ENCODE measurements at regions not wholly inside any gene's neighbourhood (a gene's known extent, or its start where the extent isn't known, plus 50 kb on each side); places are given as distances from the start of the nearest gene placed in this dataset.

DNA sequence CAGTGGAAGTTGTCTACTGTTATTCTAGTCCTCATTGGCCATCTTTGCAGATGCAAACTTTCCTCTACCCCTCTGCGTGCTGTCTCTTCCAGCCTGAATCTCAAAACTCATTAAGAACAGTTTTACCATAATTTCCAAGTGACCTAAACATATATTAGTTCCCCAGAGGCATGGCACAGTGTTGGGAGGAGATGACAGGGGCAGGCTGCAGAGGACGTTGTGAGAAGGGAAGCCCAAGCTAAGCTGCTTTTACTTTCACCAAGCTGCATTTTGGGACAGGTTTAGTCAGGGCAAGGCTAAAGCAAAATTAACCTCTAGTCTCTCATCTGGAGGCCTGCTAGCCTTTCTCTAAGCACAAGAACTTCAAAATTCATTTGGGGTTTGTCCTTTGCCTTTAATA, 318.6 kb upstream of the SATB1 start:
- H3K4me1 ChIP-seq: no peaks in the 10 kb centered on the region
- no peaks in the 10 kb centered on the region for H3K27me3 ChIP-seq (ENCODE audit: control insufficient read depth, insufficient read depth, low read length)
- no peak overlapping the region for H3K4me2 ChIP-seq (ENCODE audit: low read length)
- H3K79me2 ChIP-seq: no peaks in the 10 kb centered on the region
- no peak overlapping the region for H3K27ac ChIP-seq
- TF ChIP-seq, protein P1, sequence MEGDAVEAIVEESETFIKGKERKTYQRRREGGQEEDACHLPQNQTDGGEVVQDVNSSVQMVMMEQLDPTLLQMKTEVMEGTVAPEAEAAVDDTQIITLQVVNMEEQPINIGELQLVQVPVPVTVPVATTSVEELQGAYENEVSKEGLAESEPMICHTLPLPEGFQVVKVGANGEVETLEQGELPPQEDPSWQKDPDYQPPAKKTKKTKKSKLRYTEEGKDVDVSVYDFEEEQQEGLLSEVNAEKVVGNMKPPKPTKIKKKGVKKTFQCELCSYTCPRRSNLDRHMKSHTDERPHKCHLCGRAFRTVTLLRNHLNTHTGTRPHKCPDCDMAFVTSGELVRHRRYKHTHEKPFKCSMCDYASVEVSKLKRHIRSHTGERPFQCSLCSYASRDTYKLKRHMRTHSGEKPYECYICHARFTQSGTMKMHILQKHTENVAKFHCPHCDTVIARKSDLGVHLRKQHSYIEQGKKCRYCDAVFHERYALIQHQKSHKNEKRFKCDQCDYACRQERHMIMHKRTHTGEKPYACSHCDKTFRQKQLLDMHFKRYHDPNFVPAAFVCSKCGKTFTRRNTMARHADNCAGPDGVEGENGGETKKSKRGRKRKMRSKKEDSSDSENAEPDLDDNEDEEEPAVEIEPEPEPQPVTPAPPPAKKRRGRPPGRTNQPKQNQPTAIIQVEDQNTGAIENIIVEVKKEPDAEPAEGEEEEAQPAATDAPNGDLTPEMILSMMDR (IDR thresholded peaks at IDR 0.05): no peak
- H3K4me3 ChIP-seq (ENCODE audit: low read depth, low read length): no peak overlapping the region
- no peak overlapping the region for H3K9ac ChIP-seq
- no peak overlapping the region for H2AFZ ChIP-seq
- no peaks in the 10 kb centered on the region for H3K9me3 ChIP-seq (ENCODE audit: control insufficient read depth, low read length)
- H3K36me3 ChIP-seq (ENCODE audit: control insufficient read depth, insufficient read depth, low read length): no peaks in the 10 kb centered on the region

DNA sequence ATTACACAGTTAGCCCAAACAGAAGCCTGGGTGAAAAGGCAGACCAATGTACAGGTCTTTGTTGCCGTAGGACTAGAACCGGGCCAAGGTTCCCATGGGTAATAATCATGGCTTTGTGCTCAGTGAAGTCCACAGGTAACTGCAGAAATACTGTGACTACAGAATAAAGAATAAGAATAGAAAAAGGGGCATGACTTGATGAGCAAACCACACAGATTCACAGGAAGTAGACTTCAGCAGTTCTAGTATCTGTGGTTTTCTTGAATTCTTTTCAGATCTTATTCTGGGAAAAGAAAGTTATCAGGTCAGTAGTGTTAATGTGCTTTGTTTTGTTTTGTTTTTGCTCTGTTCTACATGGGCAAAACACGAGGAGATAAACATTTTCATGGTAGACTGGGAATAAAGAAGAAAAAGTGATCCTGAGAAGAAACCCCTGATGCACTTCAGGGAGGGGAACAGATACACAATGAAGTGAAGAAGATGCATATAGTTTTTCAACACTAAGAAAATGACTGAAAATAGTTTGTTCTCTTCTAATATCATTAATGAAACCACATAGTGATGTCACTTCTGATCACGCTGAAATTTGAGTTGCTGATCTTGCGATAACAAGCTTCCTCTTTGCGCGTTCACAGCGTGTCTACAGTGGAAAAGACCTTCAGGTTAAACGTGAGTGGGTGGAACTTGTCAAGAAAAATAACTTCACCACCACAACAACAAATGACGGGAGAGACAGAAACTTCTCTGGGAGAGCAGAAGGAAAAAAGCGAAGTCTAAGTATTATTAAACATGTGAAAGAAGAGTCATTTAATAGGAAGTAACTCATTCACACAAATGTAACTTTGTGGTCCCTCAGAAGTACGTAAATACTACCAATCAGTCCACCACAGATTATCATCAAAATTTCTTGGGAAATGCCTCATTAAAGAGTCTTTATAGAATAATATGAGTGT, 315.8 kb upstream of the SATB1 start:
- H3K27ac ChIP-seq: no peak overlapping the region
- H3K27me3 ChIP-seq (ENCODE audit: control insufficient read depth, insufficient read depth, low read length): no peaks in the 10 kb centered on the region
- no peaks in the 10 kb centered on the region for H3K36me3 ChIP-seq (ENCODE audit: control insufficient read depth, insufficient read depth, low read length)
- H3K9me3 ChIP-seq (ENCODE audit: control insufficient read depth, low read length): no peaks in the 10 kb centered on the region
- no peak overlapping the region for H3K9ac ChIP-seq
- no peak overlapping the region for H3K4me3 ChIP-seq (ENCODE audit: low read depth, low read length)
- TF ChIP-seq, protein P1 (IDR thresholded peaks at IDR 0.05): no peak
- no peaks in the 10 kb centered on the region for H3K4me1 ChIP-seq
- no peak overlapping the region for H2AFZ ChIP-seq
- no peaks in the 10 kb centered on the region for H3K79me2 ChIP-seq
- peak overlapping the region; percentile 40 for H3K4me2 ChIP-seq (ENCODE audit: low read length)

DNA sequence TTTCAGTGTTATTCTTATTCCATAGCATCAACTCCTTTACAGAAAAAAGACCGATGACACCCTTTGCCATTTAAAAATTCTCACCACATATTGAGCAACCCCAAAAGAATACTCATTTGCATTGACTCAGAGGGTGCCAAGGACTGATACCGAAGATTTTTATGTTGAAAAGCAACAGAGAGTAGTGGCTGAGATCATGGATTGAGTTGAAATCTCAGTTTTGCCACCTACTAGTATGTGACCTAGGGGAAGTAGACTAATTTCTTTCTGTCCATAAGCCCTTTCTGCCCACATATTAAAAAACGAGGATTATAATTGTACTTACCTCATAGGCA, 313.9 kb upstream of the SATB1 start:
- TF ChIP-seq, protein P1 (IDR thresholded peaks at IDR 0.05): no peak
- Histone ChIP-seq H3K4me1 (no peaks in the 10 kb centered on the region), H3K9ac (no peak overlapping the region), H3K27ac (no peak overlapping the region), H3K79me2 (no peaks in the 10 kb centered on the region), H3K9me3 (ENCODE audit: control insufficient read depth, low read length) (no peaks in the 10 kb centered on the region), H3K36me3 (ENCODE audit: control insufficient read depth, insufficient read depth, low read length) (no peaks in the 10 kb centered on the region), H2AFZ (no peak overlapping the region), H3K27me3 (ENCODE audit: control insufficient read depth, insufficient read depth, low read length) (no peaks in the 10 kb centered on the region), H3K4me3 (ENCODE audit: low read depth, low read length) (no peak overlapping the region), H3K4me2 (ENCODE audit: low read length) (no peak overlapping the region)

DNA sequence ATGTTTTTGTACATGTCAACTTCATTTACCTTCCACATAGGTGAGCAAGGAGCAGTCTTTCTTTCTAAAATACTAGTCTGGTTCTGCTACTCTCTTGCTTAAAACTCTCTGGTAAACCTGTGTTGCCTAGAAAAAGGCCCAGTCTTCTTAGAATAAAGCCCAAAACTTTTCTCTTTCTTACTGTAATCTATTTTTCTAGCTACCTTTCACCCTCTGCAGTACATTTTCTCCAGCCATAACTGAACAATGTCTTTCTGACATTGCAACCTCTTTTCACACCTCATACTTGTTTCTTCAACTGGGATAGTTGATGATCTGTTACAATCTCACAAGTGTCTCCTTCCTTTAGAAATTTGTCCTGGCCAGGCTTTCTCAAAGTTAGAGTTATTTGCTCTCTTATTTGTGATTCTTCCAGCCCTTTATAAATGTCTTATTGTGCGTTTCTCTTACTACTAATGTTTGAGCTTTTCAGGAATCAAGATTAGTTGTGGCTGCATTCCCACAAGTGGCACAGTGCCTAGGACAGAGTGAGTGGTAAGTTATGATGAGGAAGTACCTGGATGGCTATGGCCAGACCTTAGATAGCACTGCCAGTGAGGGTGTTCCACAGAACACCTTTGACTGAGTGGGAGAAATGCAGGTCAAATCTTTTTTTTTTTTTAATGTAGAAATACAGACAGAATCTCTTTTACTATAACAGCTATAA, 313.4 kb upstream of the SATB1 start:
- Histone ChIP-seq H3K4me2 (ENCODE audit: low read length) (no peak overlapping the region), H2AFZ (no peak overlapping the region), H3K27me3 (ENCODE audit: control insufficient read depth, insufficient read depth, low read length) (no peaks in the 10 kb centered on the region), H3K36me3 (ENCODE audit: control insufficient read depth, insufficient read depth, low read length) (no peaks in the 10 kb centered on the region), H3K9ac (no peak overlapping the region), H3K79me2 (no peaks in the 10 kb centered on the region), H3K9me3 (ENCODE audit: control insufficient read depth, low read length) (no peaks in the 10 kb centered on the region), H3K4me1 (no peaks in the 10 kb centered on the region), H3K4me3 (ENCODE audit: low read depth, low read length) (no peak overlapping the region), H3K27ac (no peak overlapping the region)
- TF ChIP-seq, protein P1 (IDR thresholded peaks at IDR 0.05): no peak

All from parathyroid adenoma (tissue), 2 donors.